Astrocyte of the cerebellum (primary cell): ENCODE measurements at regions not wholly inside any gene's neighbourhood (a gene's known extent, or its start where the extent isn't known, plus 50 kb on each side); places are given as distances from the start of the nearest gene placed in this dataset.

Experiments used
- DNase-seq: peaks from one replicate; pipeline ENCODE4 v3.0.0-alpha.2; 2011; ENCODE audit warnings: low read depth
- H3K4me3 ChIP-seq: 2 replicates; pipeline ENCODE4 v1.5.1; 2011; ENCODE audit warnings: mild to moderate bottlenecking, low read depth, low read length, moderate library complexity
- in situ Hi-C: cut with HindIII; loops from 2 replicates; pipeline ENCODE4 v1.10.0; 2017; ENCODE audit warnings: low sequenced_read_pairs
- TF ChIP-seq, protein P1 (sequence below): IDR thresholded peaks from 2 replicates; pipeline ENCODE4 v1.5.1; 2012; ENCODE audit warnings: low read length, low read depth, moderate library complexity, mild to moderate bottlenecking; ENCODE audit errors: missing control alignments

DNA sequence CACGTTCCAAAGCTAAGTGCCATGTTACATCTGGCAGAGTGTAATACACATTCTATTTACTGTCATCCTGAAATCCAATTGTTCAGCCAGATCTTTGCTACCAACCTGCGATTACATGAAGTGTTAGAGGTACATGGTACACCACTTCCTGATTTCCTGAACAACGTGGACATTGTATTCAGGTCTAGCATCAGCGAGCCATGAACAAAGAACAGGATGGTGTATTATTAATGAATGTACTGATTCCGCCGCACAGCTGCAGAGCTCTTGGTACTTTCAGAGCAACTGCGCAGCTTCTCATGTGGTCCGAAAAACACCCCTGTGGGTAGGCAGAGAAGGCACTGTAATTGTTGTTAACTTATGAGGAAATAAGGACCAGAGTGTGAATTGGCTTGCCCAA lies 511.4 kb downstream of the AJAP1 start:
- TF ChIP-seq, protein P1, sequence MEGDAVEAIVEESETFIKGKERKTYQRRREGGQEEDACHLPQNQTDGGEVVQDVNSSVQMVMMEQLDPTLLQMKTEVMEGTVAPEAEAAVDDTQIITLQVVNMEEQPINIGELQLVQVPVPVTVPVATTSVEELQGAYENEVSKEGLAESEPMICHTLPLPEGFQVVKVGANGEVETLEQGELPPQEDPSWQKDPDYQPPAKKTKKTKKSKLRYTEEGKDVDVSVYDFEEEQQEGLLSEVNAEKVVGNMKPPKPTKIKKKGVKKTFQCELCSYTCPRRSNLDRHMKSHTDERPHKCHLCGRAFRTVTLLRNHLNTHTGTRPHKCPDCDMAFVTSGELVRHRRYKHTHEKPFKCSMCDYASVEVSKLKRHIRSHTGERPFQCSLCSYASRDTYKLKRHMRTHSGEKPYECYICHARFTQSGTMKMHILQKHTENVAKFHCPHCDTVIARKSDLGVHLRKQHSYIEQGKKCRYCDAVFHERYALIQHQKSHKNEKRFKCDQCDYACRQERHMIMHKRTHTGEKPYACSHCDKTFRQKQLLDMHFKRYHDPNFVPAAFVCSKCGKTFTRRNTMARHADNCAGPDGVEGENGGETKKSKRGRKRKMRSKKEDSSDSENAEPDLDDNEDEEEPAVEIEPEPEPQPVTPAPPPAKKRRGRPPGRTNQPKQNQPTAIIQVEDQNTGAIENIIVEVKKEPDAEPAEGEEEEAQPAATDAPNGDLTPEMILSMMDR, result no peak
- DNase-seq, result no peak
- H3K4me3 ChIP-seq, result no peak overlapping the region
- in situ Hi-C loops, result no loop called here

DNA sequence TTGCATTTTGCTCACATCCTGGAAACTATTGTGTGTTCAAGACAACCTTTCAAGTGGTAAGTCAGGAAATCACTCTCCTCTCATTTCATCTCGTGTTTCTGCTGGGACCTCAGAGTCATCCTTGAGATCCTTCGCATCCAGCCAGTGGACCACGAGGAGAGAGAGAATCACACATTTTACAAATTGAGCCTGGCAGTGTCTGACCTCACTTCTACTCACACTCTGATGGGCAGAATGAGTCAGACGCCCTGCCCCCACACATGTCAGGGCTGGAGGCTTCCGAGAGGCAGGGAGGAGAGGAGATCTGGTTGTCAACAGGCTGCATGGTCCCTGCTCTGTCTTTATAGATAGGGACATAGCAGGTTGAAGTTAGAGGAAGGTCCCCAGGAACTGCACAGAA lies 509.7 kb downstream of the AJAP1 start:
- H3K4me3 ChIP-seq, result no peak overlapping the region
- no peak for DNase-seq
- in situ Hi-C loops, result no loop called here
- TF ChIP-seq, protein P1, result no peak

DNA sequence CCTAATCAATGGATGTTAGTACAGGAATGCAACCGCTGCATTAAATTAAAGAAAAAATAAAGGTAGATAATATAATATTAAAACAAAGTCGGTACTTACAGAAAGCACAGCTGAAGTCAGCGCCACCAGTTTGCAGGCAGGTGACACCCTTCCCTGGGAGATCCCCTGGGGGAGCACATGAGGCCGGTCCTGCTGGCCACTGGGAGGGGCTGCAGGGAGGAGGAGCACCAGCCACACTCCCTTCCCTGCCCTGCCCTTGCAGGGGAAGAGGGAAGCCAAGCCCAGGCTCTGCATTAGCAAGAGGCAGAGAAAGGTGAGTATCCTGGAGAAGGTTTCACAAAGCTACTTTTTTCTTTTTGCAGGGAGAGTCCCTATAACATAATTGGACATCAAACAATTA lies 507.0 kb downstream of the AJAP1 start:
- TF ChIP-seq, protein P1, result no peak
- no peak overlapping the region for H3K4me3 ChIP-seq
- DNase-seq, result no peak
- in situ Hi-C loops, result no loop called here

DNA sequence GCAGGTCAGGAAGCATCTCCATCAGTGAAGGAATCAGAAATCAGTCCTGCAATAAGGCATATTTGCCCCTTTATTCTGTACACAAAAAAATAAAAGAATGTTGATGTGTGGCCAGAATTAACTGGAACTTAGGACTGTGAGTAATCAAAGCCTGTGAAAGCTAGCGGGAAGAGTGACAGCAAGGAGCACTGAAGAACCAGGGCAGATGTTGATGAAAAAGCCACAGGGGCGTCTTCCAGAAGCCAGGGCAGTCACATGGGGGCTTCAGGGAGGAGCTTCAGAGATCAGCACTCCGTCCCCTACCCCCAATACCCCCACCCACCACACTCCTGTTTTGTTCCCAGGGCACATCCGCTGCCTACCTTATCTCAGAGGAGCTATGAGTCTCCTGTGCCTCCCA lies 502.8 kb downstream of the AJAP1 start:
- H3K4me3 ChIP-seq, result no peak overlapping the region
- TF ChIP-seq, protein P1, result no peak
- no peak for DNase-seq
- in situ Hi-C loops, result no loop called here

DNA sequence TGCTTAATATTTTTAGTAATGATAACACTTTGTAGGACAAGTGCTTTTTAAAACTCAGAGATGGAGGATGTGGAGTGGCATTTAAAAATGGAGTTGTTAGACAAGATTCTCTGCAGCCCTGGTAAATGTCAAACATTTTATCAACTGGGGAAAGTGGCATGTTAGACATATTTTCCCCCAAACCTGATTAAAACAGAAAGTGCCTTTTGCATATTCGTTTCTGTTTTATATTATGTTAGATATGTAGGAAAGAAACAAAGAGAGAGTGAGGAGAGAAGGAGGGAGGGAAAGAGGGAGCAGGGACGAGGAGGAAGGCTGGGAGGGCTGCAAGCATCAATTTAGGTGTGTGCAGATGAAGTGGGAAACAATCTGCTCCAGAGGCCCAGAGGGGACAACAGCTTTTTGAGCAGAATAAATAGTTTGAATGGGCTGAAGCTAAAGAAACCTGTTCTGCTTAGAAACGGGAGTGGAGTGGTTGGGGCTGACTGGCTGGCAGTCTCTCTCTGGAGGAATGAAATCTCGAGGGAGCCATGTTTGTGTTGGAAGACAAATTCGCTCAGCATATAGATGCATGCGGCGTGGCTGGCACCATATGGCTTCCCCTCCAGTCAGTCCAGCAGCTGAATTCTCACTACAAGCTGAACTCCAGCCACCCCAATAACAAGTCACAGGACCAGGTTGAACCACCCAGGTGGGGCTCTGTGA lies 502.2 kb downstream of the AJAP1 start:
- no peak overlapping the region for H3K4me3 ChIP-seq
- DNase-seq, result no peak
- in situ Hi-C loops, result no loop called here
- TF ChIP-seq, protein P1, result no peak

DNA sequence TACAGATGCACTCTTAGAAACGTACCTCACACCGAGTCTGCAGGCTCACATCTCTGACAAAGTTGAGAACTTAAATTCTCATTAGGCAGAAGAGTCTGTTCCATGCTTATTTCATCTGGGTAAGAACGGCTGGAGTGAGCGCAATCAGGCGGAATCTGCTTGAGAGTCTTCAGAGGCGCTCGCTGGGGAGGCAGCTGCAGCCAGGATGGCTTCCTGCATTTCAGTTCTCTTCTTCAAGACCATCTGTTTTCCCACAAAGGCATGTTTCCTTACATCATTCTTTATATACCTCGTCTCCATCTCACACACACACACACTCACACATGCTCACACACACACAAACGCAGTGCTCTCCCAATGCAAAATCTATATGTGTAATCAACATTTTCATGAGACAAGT lies 497.1 kb downstream of the AJAP1 start:
- in situ Hi-C loops, result no loop called here
- TF ChIP-seq, protein P1, result no peak
- no peak for DNase-seq
- H3K4me3 ChIP-seq, result no peak overlapping the region
